GM21390 (cell line): ENCODE measurements at regions not wholly inside any gene's neighbourhood (a gene's known extent, or its start where the extent isn't known, plus 50 kb on each side); places are given as distances from the start of the nearest gene placed in this dataset.
"Not testable (repeated sequence)": the region's sequence is repeated elsewhere in the genome, so short reads cannot be mapped to it uniquely, and the experiment has no call there.

Source experiments
- ATAC-seq: cut with Tn5 transposase; IDR thresholded peaks from one replicate; pipeline ENCODE4 v1.9.1; 2021; ENCODE audit not compliant: unreplicated experiment

DNA sequence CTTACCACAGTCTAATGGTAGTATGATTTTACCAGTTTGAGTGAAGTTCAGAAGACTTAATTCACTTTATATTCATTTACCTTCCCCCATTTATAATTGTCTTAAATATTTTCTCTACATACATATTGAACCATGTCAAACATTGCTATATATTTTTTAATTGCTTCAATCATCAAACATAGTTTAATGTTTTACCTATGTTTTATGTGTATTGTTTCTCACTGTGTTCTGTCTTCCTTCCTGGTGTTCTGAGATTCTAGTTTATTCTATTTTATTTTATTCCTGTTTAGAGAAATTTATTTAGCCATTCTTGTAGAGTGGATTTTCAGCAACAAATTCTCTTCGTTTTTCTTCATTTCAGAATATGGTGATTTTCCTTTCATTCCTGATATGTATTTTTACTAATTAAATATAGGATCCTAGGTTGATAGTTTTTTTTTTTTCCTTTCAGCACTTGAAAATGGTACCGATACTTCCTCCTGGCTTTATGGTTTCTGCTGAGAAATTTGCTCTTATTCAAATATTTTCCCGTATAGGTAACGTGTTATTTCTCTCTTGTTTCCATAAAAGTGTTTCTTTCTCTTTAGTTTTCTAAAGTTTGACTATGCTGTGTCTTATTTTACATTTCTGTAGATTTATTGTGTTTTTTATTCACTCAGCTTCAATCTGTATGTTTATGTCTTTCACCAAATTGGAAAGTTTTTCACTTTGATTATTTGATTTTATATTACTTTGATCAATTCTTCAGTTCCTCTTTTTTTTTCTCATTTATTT, 201.8 kb upstream of the AGR3 start:
- ATAC-seq, result no peak

DNA sequence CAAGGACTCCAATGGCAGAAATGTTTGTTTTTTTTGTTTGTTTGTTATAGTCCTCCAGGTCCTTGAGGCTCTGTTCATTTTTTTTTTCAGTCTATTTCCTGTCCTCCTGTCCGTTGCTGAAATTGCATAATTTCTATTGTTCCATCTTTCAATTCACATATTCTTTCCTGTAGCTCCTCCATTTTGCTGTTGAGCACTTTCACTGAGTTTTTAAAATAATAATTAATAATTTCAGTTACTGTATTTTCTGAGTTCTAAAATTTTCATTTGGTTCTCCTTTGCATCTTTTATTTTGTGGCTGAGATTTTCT, 202.3 kb upstream of the AGR3 start:
- no peak for ATAC-seq

DNA sequence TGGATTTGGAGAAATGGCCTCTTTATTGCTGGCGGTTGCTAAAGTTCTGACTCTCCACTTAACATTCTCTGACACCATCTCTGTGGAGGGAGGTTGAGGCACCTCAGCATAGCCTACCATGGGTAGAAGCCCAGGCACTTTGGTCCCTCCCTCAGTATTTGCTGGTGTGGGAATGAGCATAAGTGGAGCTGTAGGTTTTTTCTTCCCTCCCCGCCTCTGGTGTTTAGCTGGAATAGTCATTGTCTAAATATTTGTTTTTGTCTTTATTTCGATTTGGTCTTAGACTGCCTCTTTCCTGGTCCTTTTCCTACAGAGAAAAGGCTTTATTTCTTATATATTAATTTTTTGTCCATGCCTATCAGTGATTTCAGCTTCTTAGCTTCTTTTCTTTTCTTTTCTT, 203.4 kb upstream of the AGR3 start:
- no peak for ATAC-seq

DNA sequence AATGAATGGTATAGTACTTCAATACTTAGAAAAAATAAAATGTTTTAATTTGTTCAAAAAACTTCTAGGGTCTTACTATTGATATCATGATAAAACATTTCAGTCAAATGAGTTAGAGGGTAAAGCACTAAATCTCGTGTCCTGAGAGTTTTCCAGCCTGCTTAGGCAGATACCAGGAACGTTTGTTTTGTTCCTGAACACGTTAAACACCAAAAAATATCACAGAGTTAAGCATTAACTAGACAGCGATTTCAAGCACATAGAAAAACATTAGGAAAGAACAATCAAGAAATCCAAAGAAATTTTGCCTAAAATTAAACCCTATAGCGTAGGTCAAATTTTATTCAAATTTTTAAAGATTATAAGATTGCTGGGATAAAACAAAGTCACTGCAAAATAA, 204.6 kb upstream of the AGR3 start:
- no peak for ATAC-seq

DNA sequence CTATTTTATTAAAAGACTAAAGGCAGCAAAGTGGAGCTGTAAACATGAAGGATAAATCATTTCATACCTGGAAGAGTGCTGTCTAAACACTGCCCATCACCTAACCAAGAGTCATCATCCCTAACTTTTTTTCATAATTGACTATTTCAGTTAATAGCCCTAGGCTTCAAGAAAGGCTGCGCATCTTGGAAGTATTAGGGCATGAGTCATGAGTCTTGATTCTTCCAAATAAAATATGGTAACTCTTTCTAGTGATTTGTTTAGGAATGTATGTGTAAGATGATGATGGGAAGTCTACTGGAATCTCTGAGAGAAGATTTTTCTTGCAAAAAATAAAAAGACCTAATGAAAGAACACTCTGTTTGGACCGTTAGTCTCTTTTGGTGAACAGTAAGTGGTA, 207.7 kb upstream of the AHR start:
- ATAC-seq, result no peak

DNA sequence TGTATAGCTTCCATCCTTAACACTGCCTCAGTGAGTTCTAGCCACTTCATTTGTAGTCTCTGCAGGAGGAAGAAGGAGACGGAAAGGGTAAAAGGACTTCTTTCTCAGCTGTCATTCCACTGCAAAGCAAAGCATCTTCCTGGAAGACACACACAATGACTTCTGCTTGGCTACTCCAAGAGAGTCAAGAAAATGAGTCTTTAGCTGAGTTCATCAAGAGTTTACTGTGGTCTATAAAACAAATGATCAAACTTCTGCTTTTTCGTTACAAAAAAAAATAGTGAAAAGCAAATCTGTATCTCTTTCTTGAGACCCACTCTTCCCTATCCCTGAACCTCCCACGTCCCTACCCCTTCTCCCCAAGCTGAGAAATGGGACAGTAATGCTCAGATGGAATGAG, 205.0 kb upstream of the AHR start:
- ATAC-seq, result no peak

DNA sequence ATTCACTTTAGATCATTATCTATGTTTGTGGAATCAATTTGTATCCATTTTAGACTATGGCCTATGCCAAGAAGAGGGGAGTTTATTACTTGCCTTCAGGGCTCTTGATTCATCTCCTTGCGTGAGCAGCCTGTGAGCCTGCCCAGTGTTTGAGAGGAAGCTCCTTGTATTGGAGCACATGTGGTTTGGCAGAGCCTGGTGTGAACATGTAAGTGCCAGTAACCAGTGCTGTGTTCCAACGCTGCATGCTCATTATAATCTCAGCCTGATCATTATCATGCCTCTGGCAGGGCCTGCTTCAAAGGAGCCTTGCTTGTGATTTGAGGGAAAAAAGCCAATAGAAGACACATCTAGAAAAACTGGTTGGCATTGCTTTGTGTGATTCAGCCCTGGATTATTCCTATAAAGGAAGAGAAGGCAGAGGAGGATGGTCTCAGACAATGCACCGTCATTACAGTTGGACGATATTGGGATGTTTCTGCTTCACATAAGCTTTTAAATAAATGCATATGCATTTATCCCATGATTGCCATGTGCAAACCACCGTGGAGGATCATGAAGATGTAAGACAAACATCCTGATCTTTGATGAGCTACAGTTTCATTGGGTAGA, 203.4 kb upstream of the AHR start:
- no peak for ATAC-seq

DNA sequence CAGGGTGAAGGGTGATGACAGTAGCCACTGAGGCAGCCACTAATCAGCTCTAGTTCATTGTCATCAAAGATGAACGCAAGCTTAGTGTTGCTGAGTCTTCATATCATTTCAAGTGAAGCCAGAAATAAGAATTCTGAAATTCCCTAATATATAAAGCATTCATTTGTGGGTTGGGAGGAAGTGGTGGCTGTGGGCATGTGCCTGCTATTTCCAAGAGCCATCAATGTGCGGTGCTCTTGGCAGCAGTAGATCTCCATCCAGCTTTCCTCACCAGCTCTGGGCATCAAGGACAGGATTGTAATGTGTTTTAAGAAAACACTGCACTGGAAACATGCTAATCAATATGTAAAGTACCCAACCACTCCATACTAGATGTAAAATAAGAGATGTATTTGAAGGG, 202.5 kb upstream of the AHR start:
- no peak for ATAC-seq

DNA sequence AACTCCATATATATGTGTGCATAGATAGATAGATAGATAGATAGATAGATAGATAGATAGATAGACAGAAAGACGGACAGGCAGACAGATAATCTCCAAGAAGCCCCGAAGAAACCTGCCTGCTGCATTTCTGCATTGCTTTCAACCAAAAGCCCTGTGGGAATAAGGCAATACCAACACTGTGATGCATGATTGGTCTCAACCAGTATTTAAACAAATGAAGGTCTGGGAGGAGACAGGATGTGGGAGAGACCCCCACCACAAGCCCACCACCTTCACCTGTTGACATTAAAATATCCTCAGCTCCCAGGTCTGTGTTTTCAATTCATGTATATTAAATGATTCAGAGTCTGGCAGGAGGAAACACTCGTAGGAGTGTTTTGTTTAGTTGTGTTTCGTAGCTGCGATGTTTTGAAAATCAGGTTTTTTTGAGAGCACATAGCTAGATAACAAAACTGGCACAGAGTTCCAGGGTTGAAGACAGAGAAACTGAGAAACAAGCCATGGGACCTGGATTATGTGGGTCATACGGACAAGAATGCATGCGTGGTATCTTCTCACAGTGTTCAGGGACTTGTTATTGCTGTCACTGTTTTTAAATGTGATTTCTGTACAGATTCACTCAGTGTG, 200.7 kb upstream of the AHR start:
- ATAC-seq, result no peak

DNA sequence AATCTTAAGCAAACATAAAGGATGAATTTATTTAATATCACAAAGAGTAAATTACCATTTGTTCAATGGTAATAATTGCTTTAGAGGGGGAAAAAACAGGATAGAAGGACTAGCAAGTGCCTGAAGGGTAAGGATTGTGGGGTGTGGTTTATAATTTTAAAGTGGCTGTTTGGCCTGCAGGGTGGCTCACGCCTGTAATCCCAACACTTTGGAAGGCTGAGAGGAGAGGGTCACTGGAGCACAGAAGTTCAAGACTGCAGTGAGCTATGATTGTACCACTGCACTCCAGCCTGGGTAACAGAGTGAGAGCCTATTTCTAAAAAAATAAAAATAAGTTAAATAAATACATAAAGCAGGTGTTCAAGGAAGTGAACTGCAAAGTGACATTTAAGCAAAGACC, 199.9 kb upstream of the AHR start:
- no peak for ATAC-seq

DNA sequence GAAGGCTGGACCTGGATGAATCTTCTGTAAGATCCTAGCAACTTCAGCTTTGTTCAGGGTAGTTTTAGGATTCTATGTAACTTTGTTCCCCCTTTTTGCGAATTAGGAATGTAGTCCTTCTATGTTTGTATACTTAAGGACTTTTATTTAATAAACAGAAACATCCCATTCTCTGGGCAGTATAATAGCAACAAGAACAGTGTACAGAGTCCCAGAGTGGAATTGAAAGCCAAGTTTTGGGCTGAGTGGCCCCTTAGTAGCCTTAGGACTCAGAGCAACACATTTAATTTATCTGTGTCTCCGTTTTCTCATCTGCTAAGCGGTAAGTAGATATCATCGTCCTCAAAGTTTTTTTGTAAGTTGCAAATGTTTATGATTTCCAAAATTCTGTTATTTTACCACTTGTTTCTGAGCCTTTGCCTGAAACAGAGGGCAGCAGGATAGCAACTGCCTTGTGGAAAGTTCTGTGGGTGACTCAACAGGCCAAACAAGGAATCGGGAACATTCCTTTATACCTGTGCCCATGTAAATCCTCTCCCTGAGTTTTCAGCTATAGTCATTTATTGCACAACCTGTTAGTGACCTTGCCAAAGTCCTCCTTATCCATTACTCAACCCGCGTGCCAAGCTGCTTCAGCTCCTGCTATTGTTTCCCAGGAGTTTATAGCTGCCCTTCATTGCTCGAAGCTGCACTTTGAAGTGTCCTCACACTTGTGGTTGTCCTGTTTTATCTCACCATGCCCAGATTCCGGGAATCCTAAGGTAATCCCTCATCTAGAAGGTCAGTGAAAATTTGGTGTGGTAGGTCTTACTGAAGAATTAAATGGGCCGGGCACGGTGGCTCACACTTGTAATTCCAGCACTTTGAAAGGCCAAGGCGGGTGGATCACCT, 199.1 kb upstream of the AHR start:
- no peak for ATAC-seq

DNA sequence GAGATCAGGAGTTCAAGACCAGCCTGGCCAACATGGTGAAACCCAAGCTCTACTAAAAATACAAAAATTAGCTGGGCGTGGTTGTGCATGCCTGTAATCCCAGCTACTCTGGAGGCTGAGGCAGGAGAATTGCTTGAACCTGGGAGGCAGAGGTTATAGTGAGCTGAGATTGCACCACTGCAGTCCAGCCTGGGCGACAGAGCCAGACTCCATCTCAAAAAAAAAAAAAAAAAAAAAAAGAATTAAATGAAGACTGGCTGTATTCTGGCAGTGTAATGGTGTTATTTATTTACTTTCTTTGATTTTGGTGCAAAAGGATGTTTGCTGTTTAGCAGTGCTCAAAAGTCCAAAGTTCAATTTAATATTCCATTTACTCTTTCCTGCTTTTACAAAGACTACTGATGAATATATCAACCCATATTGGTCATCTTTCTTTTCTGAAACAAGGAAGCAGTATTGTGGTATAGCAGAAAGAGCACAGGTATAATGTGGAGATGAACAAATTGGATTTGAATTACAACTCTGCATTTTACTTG, 198.4 kb upstream of the AHR start:
- ATAC-seq, result not testable (repeated sequence)

DNA sequence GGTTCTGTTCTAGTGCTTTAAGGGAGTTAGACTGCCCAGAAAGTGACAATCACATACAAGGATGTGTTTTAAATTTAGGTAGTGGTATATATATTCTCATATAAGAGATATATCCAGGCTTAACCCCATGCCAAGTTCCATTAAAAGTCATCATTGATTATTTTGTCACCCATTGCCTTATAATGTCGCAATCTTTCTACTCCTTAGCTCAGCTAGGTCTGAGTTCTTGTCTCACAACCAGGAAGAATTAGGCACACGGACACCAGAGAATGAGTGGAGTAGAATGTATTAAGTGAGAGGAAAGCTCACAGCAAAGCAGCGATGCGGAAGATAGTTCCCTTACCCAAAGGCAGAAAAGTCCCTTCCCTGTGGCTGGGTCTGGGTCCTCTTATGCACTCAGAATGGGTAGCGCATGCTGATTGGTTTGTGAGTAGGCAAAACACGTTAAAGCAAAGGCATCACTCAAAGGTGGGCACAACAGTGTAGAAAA, 197.2 kb upstream of the AHR start:
- ATAC-seq, result no peak

DNA sequence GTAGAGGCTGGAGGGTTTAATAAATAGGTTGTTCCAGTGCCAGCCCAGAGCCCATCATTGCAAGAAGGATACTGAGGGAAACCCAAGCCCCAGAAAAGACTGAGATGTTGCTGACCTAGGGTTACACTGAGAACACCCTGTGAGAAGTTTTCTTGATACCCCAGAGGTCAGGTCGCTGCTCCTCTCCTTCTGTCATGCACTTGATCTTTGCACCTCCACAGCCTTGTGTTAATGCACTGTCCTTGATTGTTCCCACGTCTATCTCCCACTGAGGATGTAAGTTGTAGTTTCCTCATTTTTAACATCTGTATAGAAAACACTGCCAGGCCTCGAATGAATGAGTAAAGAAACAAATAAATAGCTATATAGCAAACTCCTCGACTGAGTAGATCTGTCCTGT, 195.3 kb upstream of the AHR start:
- no peak for ATAC-seq

DNA sequence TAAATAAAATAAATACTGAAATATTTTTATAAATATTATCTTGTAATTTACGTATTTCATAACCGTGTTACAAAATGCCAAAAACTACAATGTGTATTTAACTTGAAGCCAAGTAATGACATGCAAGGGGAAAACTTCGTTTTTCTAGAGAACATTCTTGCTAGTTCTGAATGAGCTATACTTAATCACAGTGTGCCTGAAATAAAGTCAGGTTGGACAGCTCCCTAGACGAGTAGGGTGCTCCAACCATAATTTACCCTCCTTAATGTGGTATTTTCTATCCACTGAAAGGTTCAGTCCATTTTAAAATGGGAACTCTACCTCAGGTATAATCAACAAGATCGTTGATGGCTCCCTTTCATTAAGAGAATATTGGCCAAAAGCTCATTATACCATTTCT, 194.5 kb upstream of the AHR start:
- no peak for ATAC-seq

DNA sequence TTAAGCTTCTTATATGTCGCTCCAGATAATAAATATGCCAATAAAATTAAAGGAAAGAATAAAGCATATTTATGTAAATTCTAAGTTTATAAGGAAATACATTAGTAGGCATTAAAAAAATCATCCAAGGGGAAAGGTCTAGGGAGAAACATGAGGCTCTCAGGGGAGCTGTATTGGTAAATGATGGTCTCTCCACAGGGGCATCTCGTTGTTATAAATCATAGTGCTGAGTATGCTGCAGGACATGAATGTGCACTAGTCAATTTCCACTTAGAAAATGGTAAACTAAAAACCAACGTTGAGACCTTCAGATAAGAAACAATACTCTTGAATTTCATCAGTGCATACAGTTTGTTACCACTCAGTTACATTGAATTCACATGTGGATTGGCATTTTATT, 194.0 kb upstream of the AHR start:
- no peak for ATAC-seq

DNA sequence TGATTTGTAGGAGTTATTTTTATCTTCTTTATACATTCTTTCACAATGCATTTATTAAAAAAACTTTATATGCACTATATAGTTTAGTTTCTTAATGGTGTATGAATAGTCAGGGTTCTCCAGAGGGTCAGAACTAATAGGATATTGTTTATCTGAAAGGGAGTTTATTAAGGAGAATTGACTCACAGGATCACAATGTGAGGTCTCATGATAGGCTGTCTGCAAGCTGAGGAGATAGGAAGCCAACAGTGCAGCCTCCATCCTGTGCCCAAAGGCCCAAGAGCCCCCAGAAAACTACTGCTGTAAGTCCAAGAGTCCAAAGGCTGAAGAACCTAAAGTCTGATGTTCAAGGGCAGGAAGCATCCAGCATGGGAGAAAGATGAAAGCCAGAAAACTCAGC, 192.8 kb upstream of the AHR start:
- ATAC-seq, result no peak

DNA sequence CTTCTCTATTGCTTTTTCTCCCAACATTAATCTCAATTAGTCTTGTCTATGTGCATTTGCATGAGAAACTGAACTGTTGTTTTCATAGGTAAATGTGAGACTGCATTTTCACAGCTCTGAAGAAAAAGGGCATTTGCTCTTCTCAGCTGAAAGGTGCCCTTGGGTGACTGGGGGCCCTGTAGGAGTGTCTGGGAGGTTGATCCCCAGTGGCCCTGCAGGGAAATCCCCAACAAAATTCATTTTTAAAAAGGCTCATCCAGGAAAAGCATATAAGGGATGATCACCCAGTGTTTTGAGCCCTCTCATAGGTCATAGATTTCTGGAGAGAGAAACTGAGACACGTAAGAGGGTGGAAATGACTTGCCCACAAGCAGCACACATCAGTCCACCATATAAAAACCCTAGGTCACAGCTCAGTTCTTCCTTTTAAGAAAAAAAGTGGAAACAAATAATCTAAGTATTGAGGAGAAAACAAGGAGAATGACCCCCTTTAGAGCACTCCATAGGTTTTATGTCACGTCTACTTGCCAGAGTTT, 190.3 kb upstream of the AHR start:
- ATAC-seq, result no peak

DNA sequence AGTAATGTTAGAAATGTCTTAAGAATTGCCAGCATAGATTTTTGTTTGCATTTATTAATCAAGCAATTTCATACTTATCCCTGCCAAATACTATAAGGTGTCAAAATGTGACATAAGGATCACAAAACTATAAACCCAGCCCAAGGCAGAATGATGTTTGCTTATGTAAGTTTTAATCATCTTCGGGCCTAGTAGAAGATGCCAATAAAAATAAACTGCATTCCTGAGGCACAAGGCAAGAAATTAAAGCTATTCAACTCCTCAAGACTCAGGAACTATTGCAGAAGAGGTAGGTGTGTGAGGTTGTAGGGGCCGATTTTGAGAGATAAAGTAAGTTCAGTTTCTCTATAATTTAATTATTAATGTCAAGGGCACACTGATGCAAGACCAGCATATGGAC, 189.4 kb upstream of the AHR start:
- no peak for ATAC-seq

DNA sequence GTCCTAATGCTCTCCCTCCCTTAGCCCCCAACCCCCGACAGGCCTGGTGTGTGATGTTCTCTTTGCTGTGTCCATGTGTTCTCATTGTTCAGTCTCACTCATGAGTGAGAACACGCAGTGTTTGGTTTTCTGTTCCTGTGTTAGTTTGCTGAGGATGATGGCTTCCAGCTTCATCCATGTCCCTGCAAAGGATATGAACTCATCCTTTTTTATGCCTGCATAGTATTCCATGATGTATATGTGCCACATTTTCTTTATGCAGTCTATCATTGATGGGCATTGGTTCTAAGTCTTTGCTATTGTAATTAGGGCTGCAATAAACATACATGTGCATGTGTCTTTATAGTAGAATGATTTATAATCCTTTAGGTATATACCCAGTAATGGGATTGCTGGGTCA, 184.7 kb upstream of the AHR start:
- not testable (repeated sequence) for ATAC-seq

DNA sequence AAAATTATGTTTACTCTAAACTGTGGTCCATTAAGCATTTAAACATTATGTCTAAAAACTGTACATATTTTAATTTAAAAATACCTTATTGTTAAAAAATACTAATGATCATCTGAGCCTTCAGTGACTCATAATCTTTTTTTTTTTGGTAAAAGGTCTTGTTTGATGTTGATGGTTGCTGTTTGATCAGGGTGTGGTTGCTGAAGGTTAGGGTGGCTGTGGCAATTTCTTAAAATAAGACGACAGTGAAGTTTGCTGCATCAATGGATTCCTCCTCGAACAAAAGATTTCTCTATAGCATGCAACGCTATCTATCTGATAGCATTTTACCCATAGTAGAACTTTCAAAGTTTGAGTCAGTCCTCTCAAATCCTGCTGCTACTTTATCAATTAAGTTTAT, 180.0 kb upstream of the AHR start:
- no peak for ATAC-seq
